Epithelial cell of proximal tubule (primary cell): ENCODE measurements at regions not wholly inside any gene's neighbourhood (a gene's known extent, or its start where the extent isn't known, plus 50 kb on each side); places are given as distances from the start of the nearest gene placed in this dataset.

Experiments
- DNase-seq: peaks from one replicate; pipeline ENCODE4 v3.0.0-alpha.2; 2011; ENCODE audit warnings: low read depth
- H3K4me3 ChIP-seq: 2 replicates; pipeline ENCODE4 v1.5.1; 2011; ENCODE audit warnings: low read depth, mild to moderate bottlenecking, low read length
- CTCF ChIP-seq: conservative IDR thresholded peaks from 2 replicates; pipeline ENCODE4 v1.5.1; 2012; ENCODE audit warnings: low read depth, mild to moderate bottlenecking, low read length

DNA sequence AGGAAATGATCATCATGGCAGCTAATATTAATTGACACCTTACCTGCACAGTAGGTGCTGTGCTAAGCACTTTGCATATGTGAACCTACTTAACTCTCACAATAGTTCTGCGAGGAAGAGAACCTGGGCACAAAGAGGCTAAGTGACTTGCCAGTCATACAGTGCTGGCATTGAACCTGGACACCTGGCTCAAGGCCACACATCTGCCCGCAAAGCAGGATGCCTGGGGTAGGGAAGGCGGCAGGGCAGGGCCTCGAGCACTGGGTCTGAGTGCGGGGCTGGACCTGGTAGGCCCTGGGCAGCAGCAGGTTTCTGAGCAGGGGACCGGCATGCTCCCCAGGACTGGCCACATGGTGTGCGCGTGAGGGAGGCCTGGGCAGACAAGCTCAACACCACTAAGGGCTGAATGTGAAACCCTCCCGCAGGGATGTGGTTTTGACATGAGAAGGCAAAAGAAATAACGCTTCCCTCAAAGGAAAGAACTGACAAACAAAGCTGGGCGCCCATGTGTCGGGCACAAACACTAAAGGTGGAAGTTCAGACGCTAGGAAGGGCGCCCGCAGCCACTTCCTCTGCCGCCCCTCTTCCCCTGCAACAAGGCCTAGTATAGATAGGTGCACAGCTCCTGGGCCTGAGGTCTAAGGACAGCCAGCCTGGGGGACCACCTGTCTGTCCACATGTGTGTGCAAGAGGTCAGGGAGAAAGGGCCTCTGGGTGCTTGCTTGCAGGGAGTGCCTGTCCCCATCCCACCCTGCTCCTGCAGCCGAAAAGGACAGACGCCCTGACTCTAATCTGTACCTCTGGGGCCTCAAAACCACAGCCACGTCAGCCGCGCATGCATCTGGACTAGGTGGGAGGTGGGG lies 92.5 kb downstream of the ZFP36L2 start:
- no peak for DNase-seq
- TF ChIP-seq CTCF: no peak
- H3K4me3 ChIP-seq: no peak overlapping the region

DNA sequence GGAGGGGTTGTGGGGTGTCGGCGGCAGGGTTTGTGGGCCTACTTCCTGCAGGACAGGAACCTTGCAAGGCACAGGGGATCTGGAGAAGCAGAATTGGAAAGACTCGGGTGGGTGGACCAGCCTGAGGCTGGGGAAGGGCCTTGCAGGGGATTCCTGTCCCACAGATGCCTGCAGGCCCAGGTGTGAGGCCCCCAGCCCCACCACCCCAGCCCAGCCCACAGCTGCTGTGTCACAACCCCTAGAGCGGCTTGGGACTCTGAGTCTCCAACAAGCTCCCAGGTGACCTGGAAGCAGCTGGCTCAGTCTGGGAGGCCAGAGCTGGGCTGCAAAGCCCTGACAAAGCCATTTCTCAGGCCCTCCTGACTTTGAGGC lies 93.1 kb downstream of the ZFP36L2 start:
- DNase-seq: no peak
- TF ChIP-seq CTCF: no peak
- H3K4me3 ChIP-seq: no peak overlapping the region

- no peak overlapping the region for H3K4me3 ChIP-seq
- TF ChIP-seq CTCF: no peak
- no peak for DNase-seq
Observed at GRCh38 chr2:43132683-43133301, 93.6 kb downstream of the ZFP36L2 start.

GRCh38 chr2:43131890-43132682 lies 94.3 kb downstream of the ZFP36L2 start:
- DNase-seq: no peak
- no peak overlapping the region for H3K4me3 ChIP-seq
- TF ChIP-seq CTCF: no peak

GRCh38 chr2:43131051-43131889 lies 95.1 kb downstream of the ZFP36L2 start:
- H3K4me3 ChIP-seq: peak overlapping the region; percentile 6
- DNase-seq: peak; percentile 53
- TF ChIP-seq CTCF: peak; percentile 71

DNA sequence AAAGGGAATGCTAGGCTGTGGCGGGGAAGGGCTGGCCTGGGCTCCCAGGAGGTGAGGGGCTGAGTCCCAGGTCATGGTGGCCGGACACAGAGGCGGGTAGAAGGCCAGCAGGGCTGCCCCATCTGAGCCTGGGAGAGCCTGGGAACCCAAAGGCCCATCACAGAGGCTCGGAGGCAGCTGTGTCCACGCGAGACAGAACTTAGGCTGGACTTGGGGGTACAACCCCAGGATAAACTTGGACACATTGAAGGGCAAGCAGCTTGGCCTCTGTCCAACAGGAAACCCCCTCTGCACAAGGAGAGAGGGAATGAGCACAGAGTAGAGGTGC lies 95.9 kb downstream of the ZFP36L2 start:
- H3K4me3 ChIP-seq: no peak overlapping the region
- no peak for TF ChIP-seq CTCF
- DNase-seq: no peak
